AG04450 (cell line): ENCODE measurements at regions not wholly inside any gene's neighbourhood (a gene's known extent, or its start where the extent isn't known, plus 50 kb on each side); places are given as distances from the start of the nearest gene placed in this dataset.

ENCODE experiments used
- CTCF ChIA-PET: fragments of 300-600, 350-600 bp; formaldehyde crosslinking; extraction: SDS; loops from one replicate; lab custom pipeline; 2022; ENCODE audit warnings: antibody characterized with exemption, inconsistent platforms; lab: Charles Lee
- POLR2A ChIA-PET: fragments of 350-600 bp; formaldehyde crosslinking; extraction: SDS; loops from one replicate; lab custom pipeline; 2021; ENCODE audit warnings: antibody characterized with exemption, inconsistent platforms; lab: Yijun Ruan, JAX
- DNase-seq: peaks from one replicate; pipeline ENCODE4 v3.0.0-alpha.2; 2011; ENCODE audit warnings: low read depth, low spot score
- H3K27ac ChIP-seq: one replicate; pipeline ENCODE4 v1.5.1; 2012; ENCODE audit warnings: low read depth, low read length, control low read depth
- H3K27me3 ChIP-seq: one replicate; pipeline ENCODE4 v1.6.0; 2012; ENCODE audit warnings: low read length; ENCODE audit not compliant: control insufficient read depth, insufficient read depth
- H3K4me3 ChIP-seq: 2 replicates; pipeline ENCODE4 v1.5.1; 2011; ENCODE audit warnings: mild to moderate bottlenecking, low read depth, low read length, control low read depth
- H3K9me3 ChIP-seq: 2 replicates; pipeline ENCODE4 v1.5.1; 2012; ENCODE audit warnings: low read length; ENCODE audit not compliant: control insufficient read depth, insufficient read depth
- CTCF ChIP-seq: IDR thresholded peaks from 2 replicates; pipeline ENCODE4 v1.5.1; 2011; ENCODE audit warnings: low read depth, low read length, control low read depth, inconsistent platforms

- CTCF ChIA-PET = no interaction called here
- POLR2A ChIA-PET = no interaction called here
- TF ChIP-seq CTCF = no peak
- H3K27ac ChIP-seq = no peak overlapping the region
- no peaks in the 10 kb centered on the region; the same call in 1 of the 2 replicates for H3K9me3 ChIP-seq
- DNase-seq = no peak
- no peak overlapping the region for H3K4me3 ChIP-seq
- no peaks in the 10 kb centered on the region for H3K27me3 ChIP-seq
Observed at GRCh38 chr10:63986536-63986935, 465.3 kb downstream of the REEP3 start.

GRCh38 chr10:63987212-63987611 lies 466.0 kb downstream of the REEP3 start:
- DNase-seq = no peak
- ChIA-PET POLR2A (no interaction called here), CTCF (no interaction called here)
- Histone ChIP-seq H3K27me3 (no peaks in the 10 kb centered on the region), H3K4me3 (no peak overlapping the region), H3K27ac (no peak overlapping the region), H3K9me3 (no peaks in the 10 kb centered on the region; the same call in 1 of the 2 replicates)
- 0 out of 2 replicates have a peak, but pooled peaks have one; percentile 7 for TF ChIP-seq CTCF

- TF ChIP-seq CTCF = no peak
- Histone ChIP-seq H3K27me3 (no peaks in the 10 kb centered on the region), H3K27ac (no peak overlapping the region), H3K4me3 (no peak overlapping the region), H3K9me3 (no peaks in the 10 kb centered on the region)
- POLR2A ChIA-PET = no interaction called here
- CTCF ChIA-PET = interaction anchor here (1.6 kb wide), 1 partner anchor 17 kb away, joined by 5 read pairs; no protein-coding TSS in a partner anchor
- DNase-seq = no peak
Observed at GRCh38 chr10:63994371-63994770, 473.2 kb downstream of the REEP3 start.

- ChIA-PET POLR2A (no interaction called here), CTCF (no interaction called here)
- Histone ChIP-seq H3K27ac (no peak overlapping the region), H3K4me3 (no peak overlapping the region), H3K27me3 (no peaks in the 10 kb centered on the region), H3K9me3 (no peaks in the 10 kb centered on the region)
- DNase-seq = no peak
- no peak for TF ChIP-seq CTCF
Observed at GRCh38 chr10:64007157-64007556, 486.0 kb downstream of the REEP3 start.

- no peak for TF ChIP-seq CTCF
- ChIA-PET POLR2A (no interaction called here), CTCF (no interaction called here)
- no peak for DNase-seq
- Histone ChIP-seq H3K27me3 (no peaks in the 10 kb centered on the region), H3K9me3 (no peaks in the 10 kb centered on the region), H3K27ac (no peak overlapping the region), H3K4me3 (no peak overlapping the region)
Observed at GRCh38 chr10:64010711-64011110, 489.5 kb downstream of the REEP3 start.
